ENCODE measurements at regions not wholly inside any gene's neighbourhood (a gene's known extent, or its start where the extent isn't known, plus 50 kb on each side); places are given as distances from the start of the nearest gene placed in this dataset.

GRCh38 chr4:156420623-156421022 is 467.0 kb upstream of the CTSO start:
- Histone ChIP-seq H4K20me1 (ENCODE audit: low read depth, low read length) (no peaks in the 10 kb centered on the region), H3K9me3 (ENCODE audit: insufficient read depth, low read length) (no peaks in the 10 kb centered on the region)
- TF ChIP-seq EZH2phosphoT487 (conservative IDR thresholded peaks at IDR 0.05; ENCODE audit: low read length) (no peak), CTCF (IDR thresholded peaks at IDR 0.05; ENCODE audit: insufficient read depth, low read length, poor library complexity, severe bottlenecking) (no peak)

GRCh38 chr4:156419080-156419685 is 465.5 kb upstream of the CTSO start:
- no peak overlapping the region for H3K27ac ChIP-seq (ENCODE audit: low read depth, low read length)
- H3K27me3 ChIP-seq (ENCODE audit: low read length) = no peaks in the 10 kb centered on the region
- no peaks in the 10 kb centered on the region for H3K79me2 ChIP-seq (ENCODE audit: insufficient read depth, low read length)
- H2AFZ ChIP-seq (ENCODE audit: low read depth, low read length, severe bottlenecking) = no peak overlapping the region
- H4K20me1 ChIP-seq (ENCODE audit: low read depth, low read length) = no peaks in the 10 kb centered on the region
- H3K4me3 ChIP-seq (ENCODE audit: insufficient read depth, low read length, poor library complexity, severe bottlenecking) = no peak overlapping the region
- H3K9me2 ChIP-seq (replicated peaks; ENCODE audit: insufficient read depth, low read length) = no peaks in the 10 kb centered on the region
- no peaks in the 10 kb centered on the region for H3F3A ChIP-seq (ENCODE audit: insufficient read depth)
- no peak overlapping the region for H3K4me2 ChIP-seq (ENCODE audit: low read depth, low read length, poor library complexity, severe bottlenecking)
- no peaks in the 10 kb centered on the region for H3K9me3 ChIP-seq (ENCODE audit: insufficient read depth, low read length)
- H3K9ac ChIP-seq (ENCODE audit: low read length) = no peak overlapping the region
- no peak for TF ChIP-seq EZH2phosphoT487 (conservative IDR thresholded peaks at IDR 0.05; ENCODE audit: low read length)
- TF ChIP-seq CTCF (IDR thresholded peaks at IDR 0.05; ENCODE audit: insufficient read depth, low read length, poor library complexity, severe bottlenecking) = no peak
- H3K36me3 ChIP-seq (ENCODE audit: low read length) = no peaks in the 10 kb centered on the region

More at GRCh38 chr4:156420623-156421022, 467.0 kb upstream of the CTSO start:
- Histone ChIP-seq H3K9me2 (replicated peaks; ENCODE audit: insufficient read depth, low read length) (no peaks in the 10 kb centered on the region), H3K9ac (ENCODE audit: low read length) (no peak overlapping the region), H3K27me3 (ENCODE audit: low read length) (no peaks in the 10 kb centered on the region), H2AFZ (ENCODE audit: low read depth, low read length, severe bottlenecking) (no peak overlapping the region), H3K36me3 (ENCODE audit: low read length) (no peaks in the 10 kb centered on the region), H3K79me2 (ENCODE audit: insufficient read depth, low read length) (no peaks in the 10 kb centered on the region), H3K4me3 (ENCODE audit: insufficient read depth, low read length, poor library complexity, severe bottlenecking) (no peak overlapping the region), H3F3A (ENCODE audit: insufficient read depth) (no peaks in the 10 kb centered on the region), H3K4me2 (ENCODE audit: low read depth, low read length, poor library complexity, severe bottlenecking) (no peak overlapping the region), H3K27ac (ENCODE audit: low read depth, low read length) (no peak overlapping the region)

- H3K27me3 ChIP-seq (ENCODE audit: low read length) = no peaks in the 10 kb centered on the region
- no peak overlapping the region for H3K4me3 ChIP-seq (ENCODE audit: insufficient read depth, low read length, poor library complexity, severe bottlenecking)
- H3K9me3 ChIP-seq (ENCODE audit: insufficient read depth, low read length) = no peaks in the 10 kb centered on the region
- H3F3A ChIP-seq (ENCODE audit: insufficient read depth) = no peaks in the 10 kb centered on the region
- no peaks in the 10 kb centered on the region for H3K9me2 ChIP-seq (replicated peaks; ENCODE audit: insufficient read depth, low read length)
- H3K9ac ChIP-seq (ENCODE audit: low read length) = no peak overlapping the region
- no peaks in the 10 kb centered on the region for H4K20me1 ChIP-seq (ENCODE audit: low read depth, low read length)
- no peak overlapping the region for H2AFZ ChIP-seq (ENCODE audit: low read depth, low read length, severe bottlenecking)
- no peaks in the 10 kb centered on the region for H3K36me3 ChIP-seq (ENCODE audit: low read length)
- TF ChIP-seq CTCF (IDR thresholded peaks at IDR 0.05; ENCODE audit: insufficient read depth, low read length, poor library complexity, severe bottlenecking) = no peak
- no peak for TF ChIP-seq EZH2phosphoT487 (conservative IDR thresholded peaks at IDR 0.05; ENCODE audit: low read length)
- H3K27ac ChIP-seq (ENCODE audit: low read depth, low read length) = no peak overlapping the region
- no peak overlapping the region for H3K4me2 ChIP-seq (ENCODE audit: low read depth, low read length, poor library complexity, severe bottlenecking)
- no peaks in the 10 kb centered on the region for H3K79me2 ChIP-seq (ENCODE audit: insufficient read depth, low read length)
Measured at GRCh38 chr4:156414406-156414805, 460.7 kb upstream of the CTSO start.
